NCI-H510A treated with DMSO at 0.1 percent for 48 hours (cell line): ENCODE measurements at regions not wholly inside any gene's neighbourhood (a gene's known extent, or its start where the extent isn't known, plus 50 kb on each side); places are given as distances from the start of the nearest gene placed in this dataset.
"Not testable (repeated sequence)": the region's sequence is repeated elsewhere in the genome, so short reads cannot be mapped to it uniquely, and the experiment has no call there.

ENCODE experiments used
- DNase-seq: peaks from one replicate; lab custom pipeline; 2025; lab: John Stamatoyannopoulos, UW

GRCh38 chr19:28596561-28597071 is 616.3 kb downstream of the UQCRFS1 start:
- DNase-seq, result no peak

- no peak for DNase-seq
Observed at GRCh38 chr19:28595722-28596480, 617.0 kb downstream of the UQCRFS1 start.

- no peak for DNase-seq
Observed at GRCh38 chr19:28594737-28595136, 618.2 kb downstream of the UQCRFS1 start.

GRCh38 chr19:28589991-28590411 is 623.0 kb downstream of the UQCRFS1 start:
- DNase-seq, result not testable (repeated sequence)

- DNase-seq, result no peak
Observed at GRCh38 chr19:28586474-28586873, 626.5 kb downstream of the UQCRFS1 start.

GRCh38 chr19:28585796-28586195 is 627.2 kb downstream of the UQCRFS1 start:
- no peak for DNase-seq

GRCh38 chr19:28583713-28584112 is 629.2 kb downstream of the UQCRFS1 start:
- DNase-seq, result no peak

GRCh38 chr19:28583242-28583641 is 629.7 kb downstream of the UQCRFS1 start:
- no peak for DNase-seq

GRCh38 chr19:28582796-28583195 is 630.2 kb downstream of the UQCRFS1 start:
- DNase-seq, result no peak

GRCh38 chr19:28582344-28582743 is 630.6 kb downstream of the UQCRFS1 start:
- DNase-seq, result no peak

- no peak for DNase-seq
Observed at GRCh38 chr19:28581468-28581770, 631.5 kb downstream of the UQCRFS1 start.

- DNase-seq, result no peak
Observed at GRCh38 chr19:28578786-28579505, 634.0 kb downstream of the UQCRFS1 start.

- DNase-seq, result no peak
Observed at GRCh38 chr19:28578208-28578607, 634.7 kb downstream of the UQCRFS1 start.

GRCh38 chr19:28577666-28578065 is 635.3 kb downstream of the UQCRFS1 start:
- DNase-seq, result no peak

- no peak for DNase-seq
Observed at GRCh38 chr19:28577233-28577632, 635.7 kb downstream of the UQCRFS1 start.

- DNase-seq, result no peak
Observed at GRCh38 chr19:28575816-28576215, 637.1 kb downstream of the UQCRFS1 start.

- DNase-seq, result not testable (repeated sequence)
Observed at GRCh38 chr19:28575312-28575711, 637.6 kb downstream of the UQCRFS1 start.

- DNase-seq, result no peak
Observed at GRCh38 chr19:28574212-28574611, 638.7 kb downstream of the UQCRFS1 start.

- DNase-seq, result no peak
Observed at GRCh38 chr19:28569132-28570131, 643.5 kb downstream of the UQCRFS1 start.

GRCh38 chr19:28567834-28568233 is 645.1 kb downstream of the UQCRFS1 start:
- DNase-seq, result no peak

GRCh38 chr19:28563964-28564921 is 648.7 kb downstream of the UQCRFS1 start:
- DNase-seq, result no peak
